Activated CD8-positive, alpha-beta memory T cell treated with anti-CD3 and anti-CD28 coated beads for 36 hours (primary cell): ENCODE measurements at regions not wholly inside any gene's neighbourhood (a gene's known extent, or its start where the extent isn't known, plus 50 kb on each side); places are given as distances from the start of the nearest gene placed in this dataset.

ENCODE experiments used
- CTCF ChIA-PET: fragments of 350-600 bp; sonication (Branson Sonifier 250); formaldehyde crosslinking; loops from one replicate; lab custom pipeline; 2021; ENCODE audit warnings: antibody characterized with exemption; lab: Charles Lee
- POLR2A ChIA-PET: fragments of 350-600 bp; sonication (Branson Sonifier 250); formaldehyde crosslinking; loops from one replicate; lab custom pipeline; 2021; ENCODE audit warnings: antibody characterized with exemption; lab: Charles Lee

DNA sequence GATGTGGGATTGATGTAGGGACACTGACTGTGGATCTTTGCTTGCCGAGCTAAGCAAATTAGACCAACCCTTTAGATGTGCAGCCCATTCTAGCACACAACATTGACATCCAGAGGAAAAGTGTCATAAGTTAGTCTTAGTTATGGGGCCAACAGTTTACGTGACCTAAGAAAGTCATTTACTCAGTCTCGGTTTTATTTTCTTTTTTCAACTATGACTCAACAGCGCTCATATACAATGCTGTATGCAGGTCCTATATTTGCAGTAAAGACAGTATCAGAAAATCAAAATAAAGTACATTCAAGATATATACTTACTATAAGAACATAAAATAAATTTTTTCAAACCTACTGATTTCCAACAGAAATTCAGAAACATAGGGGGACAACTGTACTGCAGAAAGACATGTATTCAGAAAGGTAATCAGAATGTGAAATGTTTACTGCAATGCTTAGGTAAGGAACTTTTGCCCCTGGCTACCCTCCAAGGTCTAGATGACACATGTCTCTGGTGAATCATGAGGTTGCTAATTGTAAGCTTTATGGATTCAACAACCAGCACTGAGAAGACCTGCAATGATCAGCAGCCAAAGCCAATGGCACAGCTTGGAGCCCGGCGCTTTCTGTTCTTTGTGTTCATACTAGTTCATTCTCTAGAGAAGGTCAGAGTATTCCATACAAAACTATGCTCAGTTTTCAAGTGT lies 317.5 kb upstream of the CNTN6 start:
- ChIA-PET POLR2A (no interaction called here), CTCF (interaction anchor here (0.6 kb wide), 1 partner anchor 1899 kb away, joined by 3 read pairs; no protein-coding TSS in a partner anchor)

DNA sequence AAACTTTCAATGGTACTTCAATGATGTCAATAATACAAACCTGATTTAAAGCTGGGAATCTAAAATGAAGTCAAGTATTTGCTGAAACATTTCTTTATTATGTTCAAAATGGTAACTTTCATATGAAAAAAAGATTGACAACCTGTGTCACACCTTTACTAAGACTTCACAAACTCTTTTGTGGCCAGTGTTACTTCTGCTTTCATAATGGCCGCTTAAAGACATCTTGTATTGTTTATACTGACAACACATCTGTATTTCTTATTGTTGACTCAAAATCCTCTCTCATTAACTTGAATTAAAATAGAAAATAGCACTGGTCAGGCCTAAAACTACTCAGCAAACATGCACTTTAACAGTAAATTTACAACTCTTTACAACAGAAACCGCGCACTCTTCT lies 312.3 kb upstream of the CNTN6 start:
- ChIA-PET CTCF (no interaction called here), POLR2A (no interaction called here)

DNA sequence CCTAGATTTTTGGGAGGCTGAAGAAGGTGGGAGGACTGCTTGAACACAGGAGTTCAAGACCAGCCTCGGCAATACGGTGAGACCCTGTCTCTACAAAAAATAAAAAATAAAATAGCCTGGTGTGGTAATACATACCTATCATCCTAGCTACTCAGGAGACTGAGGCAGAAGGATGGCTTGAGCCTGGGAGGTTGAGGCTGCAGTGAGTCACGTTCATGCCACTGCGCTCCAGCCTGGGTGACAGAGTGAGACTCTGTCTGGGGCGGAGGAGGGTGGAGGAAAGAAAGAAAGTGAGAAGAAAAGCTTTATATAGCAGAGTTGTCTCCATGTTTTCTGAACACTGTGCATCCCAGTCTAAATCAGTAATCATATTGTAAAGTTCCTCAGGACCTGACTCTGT lies 301.4 kb upstream of the CNTN6 start:
- CTCF ChIA-PET, result no interaction called here
- POLR2A ChIA-PET, result no interaction called here

DNA sequence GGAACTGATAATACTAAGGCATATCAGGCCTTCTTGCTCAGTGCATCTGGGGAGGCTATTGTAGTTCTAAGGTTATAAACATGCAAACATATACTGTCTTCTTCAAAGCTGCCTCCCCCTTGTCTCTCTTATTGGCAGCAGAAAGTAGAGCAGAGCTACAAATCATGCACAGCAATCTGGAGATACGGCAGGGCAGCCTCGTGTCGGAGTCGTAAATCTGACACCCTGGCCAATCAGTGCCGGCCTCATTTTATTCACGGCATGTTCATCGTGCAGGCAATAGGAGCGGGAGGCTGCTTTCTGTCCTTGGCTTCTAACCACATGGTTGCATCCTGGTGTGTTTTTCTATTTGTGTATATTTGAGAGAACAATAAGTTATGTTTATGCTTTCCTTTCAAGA lies 300.2 kb upstream of the CNTN6 start:
- ChIA-PET POLR2A (no interaction called here), CTCF (no interaction called here)

DNA sequence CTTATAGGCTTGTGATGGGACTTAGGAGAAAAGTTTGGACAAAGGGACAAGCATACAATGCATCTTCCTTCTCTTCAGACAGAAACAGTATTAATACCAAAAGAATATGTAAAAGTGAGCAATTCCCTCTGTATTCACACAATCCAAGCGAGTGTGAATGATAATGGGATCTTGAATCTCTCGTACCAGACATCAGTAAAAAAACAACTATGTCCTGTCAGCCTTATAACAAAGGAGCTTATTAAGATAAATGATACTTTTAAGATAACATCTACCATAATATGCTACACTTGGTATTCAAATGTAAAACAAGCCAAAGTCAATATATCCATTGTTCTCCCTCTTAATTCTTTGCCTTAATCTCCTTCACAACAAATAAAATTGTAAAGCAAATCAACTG lies 288.6 kb upstream of the CNTN6 start:
- ChIA-PET POLR2A (no interaction called here), CTCF (no interaction called here)

DNA sequence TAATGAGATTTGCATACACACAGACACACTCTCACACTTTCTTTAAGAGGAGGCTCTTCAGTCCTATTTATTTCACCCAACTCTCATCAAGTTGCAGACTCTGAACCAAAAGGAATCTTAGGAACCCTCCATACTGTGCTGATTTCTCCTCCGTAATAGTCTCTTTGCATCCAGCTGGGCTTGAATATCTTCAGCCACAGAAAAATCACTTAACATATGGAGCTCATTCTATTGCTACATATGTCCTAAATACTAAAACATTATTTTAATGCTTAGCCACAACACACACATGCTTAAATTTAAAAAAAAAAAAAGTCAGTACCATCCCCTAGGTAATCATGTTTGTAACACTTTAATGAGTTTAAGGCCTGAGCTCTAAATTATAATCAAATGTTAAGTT lies 287.5 kb upstream of the CNTN6 start:
- POLR2A ChIA-PET, result no interaction called here
- CTCF ChIA-PET, result no interaction called here

DNA sequence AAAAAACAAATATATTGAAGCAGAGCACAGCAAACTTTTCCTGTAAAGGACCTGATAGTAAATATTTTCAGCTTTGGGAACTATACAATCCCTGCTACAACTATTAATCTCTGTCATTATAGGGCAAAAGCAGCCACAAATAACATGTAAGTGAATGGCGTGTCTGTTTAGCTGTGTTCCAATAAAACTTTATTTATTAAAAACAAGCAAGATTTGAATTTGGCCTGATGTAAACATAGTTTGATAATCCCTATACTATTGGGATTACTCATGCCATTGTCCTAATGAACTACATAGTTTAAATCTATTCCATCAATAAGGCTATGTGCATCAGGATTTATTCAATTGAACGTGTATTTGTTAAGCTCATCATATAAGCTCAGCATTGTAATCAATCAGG lies 286.8 kb upstream of the CNTN6 start:
- ChIA-PET CTCF (no interaction called here), POLR2A (no interaction called here)

DNA sequence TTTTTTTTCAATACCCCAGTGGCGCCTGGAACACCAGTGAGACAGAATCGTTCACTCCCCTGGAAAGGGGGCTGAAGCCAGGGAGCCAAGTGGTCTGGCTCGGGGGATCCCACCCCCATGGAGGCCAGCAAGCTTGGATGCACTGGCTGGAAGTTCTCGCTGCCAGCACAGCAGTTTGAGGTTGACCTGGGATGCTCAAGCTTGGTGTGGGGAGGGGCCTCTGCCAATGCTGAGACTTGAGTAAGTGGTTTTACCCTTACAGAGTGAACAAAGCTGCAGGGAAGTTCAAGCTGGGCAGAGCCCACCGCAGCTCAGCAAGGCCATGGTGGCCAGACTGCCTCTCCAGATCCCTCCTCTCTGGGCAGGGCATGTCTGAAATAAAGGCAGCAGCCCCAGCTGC lies 276.2 kb upstream of the CNTN6 start:
- CTCF ChIA-PET, result no interaction called here
- POLR2A ChIA-PET, result no interaction called here

DNA sequence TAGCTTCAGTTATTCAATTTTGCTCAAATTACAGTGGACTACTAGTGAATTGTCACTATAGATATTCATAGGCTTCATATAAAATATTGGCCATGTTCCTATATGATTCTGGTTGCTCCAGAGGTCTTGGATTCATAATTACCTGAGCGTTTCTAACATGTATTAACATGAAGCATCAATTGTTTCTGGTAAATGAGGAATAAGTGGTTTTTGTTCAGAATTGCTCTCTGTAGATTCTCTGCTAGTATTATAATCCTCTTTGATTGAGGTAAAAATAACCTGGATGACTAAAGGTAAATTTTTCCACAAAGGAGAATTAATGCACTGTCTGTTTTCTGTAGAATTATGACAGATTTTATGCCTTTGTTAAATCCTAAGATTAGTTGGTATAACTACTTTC lies 258.1 kb upstream of the CNTN6 start:
- ChIA-PET POLR2A (no interaction called here), CTCF (no interaction called here)

DNA sequence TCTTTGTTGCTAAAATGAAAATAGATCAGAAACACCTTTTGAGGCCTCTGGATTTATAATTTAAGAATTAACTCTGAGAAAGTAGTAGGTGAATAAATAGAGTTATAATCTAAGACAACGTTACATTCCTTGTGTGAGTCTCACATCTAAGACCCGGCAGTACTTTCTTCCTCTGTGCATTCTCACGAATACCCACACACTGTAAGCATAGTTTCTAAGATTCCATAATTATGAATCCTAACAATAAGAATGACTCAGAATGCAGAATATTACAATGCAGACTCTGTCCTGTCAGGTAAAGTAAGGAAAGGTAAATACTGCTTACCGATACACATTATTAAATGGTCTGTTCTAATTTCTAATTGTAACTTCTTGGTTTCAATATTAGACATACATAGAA lies 257.7 kb upstream of the CNTN6 start:
- CTCF ChIA-PET, result no interaction called here
- POLR2A ChIA-PET, result no interaction called here

DNA sequence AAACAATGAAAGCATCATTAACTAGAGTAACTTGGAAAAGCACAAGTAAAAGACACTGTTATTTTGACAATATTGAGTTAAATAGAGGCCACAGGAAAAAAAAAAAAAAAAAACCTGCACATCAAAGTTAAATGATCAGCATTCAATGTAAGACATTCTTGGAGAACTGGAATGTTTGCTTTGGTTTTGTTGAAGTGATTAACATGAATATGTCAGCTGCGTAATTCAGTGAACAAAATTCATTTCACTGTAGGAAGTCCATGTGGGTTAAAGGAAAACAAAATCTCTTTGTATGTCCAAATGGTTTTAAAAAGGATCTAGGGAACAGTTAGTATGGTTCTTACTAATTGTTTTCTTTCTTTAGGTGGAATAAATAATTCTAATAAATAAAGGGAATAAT lies 252.8 kb upstream of the CNTN6 start:
- CTCF ChIA-PET, result no interaction called here
- POLR2A ChIA-PET, result no interaction called here

DNA sequence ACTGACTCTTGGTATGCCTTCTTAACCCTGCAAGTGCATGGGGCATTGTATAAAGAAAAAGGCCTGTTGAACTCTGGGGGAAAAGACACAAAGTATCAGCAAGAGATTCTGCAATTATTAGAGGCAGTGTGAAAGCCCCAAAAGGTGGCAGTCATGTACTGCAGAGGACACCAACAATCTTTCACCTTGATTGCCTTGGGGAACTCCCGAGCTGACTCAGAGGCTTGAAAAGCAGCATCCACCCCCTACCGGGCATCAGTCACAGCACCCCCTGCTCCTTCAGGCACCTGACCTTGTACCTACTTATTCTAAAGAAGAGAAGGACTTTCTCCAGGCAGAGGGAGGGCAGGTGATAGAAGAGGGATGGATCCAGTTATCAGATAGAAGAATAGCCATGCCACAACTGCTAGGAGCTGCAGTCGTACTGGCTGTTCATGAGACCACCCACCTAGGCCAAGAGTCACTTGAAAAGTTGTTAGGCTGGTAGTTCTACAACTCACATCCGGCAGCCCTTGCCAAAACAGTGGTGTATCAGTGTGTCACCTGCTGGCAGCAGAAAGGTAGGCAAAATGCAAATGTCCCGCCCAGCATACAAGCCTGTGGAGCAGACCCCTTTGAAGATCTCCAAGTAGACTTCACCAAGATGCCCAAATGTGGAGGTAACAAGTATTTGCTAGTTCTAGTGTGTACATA lies 241.6 kb upstream of the CNTN6 start:
- ChIA-PET CTCF (no interaction called here), POLR2A (no interaction called here)

DNA sequence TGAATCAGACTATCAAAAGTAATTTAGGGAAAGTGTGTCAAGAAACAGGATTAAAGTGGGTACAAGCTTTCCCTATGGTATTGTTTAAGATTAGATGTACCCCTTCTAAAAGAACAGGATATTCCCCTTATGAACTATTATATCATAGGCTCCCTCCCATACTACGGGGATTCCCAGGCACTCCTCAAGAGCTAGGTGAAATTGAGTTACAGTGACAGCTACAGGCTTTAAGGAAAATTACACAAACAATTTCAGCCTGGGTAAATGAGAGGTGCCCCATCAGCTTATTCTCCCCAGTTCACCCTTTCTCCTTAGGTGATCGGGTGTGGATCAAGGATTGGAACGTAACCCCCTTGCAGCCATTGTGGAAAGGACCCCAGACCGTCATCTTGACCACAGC lies 240.8 kb upstream of the CNTN6 start:
- POLR2A ChIA-PET, result no interaction called here
- CTCF ChIA-PET, result no interaction called here

DNA sequence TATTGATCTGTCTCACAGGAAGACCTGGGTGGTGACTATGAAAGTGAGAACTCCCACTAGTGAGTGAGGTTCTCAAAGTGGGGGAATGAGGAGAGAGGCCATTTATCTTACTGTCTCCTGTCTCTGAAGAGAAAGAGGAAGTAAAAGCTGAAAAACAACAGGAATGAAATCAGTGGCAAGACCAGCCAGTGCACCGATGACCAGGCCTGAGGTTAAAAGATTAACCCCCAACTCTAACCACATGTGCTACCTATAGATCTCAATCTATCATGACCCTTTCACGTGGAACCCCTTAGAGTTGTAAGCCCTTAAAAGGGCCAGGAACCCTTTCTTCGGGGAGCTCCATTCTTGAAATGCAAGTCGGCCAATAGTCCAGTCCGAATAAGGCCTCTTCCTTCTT lies 239.3 kb upstream of the CNTN6 start:
- POLR2A ChIA-PET, result no interaction called here
- CTCF ChIA-PET, result no interaction called here

DNA sequence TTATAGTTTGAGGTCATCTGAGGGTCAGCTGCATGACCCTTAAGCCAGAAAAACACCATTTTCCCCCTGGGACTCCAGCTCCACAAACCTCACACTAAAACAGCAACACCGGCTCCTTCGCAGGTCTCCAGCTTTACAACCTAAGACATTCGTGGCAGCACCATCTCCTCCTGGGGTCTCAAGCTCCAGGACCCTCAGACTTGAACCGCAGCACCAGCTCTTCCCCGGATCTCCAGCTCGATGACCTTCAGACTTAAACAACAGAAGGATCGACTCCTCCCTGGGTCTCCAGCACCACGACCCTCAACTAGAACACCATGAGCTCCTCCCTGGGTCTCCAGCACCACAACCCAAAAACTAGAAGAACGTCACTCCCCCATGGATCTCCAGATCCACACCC lies 233.7 kb upstream of the CNTN6 start:
- POLR2A ChIA-PET, result no interaction called here
- CTCF ChIA-PET, result no interaction called here

DNA sequence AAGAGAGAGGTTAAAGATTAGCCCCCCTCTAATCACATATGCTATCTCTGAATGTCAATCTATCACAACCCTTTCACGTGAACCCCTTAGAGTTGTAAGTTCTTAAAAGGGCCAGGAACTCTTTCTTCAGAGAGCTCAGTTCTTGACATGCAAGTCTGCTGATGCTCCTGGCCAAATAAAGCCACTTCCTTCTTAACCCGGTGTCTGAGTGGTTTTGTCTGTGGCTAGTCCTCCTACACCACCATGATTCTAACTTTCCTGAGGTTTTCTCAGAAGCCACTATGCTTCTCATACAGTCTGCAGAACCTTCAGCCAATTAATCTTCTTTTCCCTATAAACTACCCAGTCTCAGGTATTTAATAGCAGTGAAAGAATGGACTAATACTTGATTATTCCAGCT lies 231.1 kb upstream of the CNTN6 start:
- CTCF ChIA-PET, result no interaction called here
- POLR2A ChIA-PET, result no interaction called here

DNA sequence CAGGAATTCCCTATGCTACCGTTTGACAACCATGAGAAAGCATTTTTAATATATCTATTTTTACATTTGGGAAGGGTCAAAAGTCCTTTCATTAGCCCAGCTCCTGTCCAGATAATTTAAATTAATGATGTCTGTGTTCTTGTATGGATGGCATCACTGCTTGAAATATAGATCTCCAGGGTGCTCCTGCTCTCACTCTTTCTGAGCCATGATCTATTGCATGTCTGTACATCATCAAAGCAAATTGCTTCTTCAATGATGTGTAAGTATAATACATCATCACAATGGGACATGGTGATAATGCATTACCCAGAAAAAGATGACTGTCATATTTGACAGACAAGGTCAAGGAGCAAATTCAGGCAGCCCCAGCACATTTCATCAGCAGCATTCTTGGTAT lies 223.6 kb upstream of the CNTN6 start:
- POLR2A ChIA-PET, result no interaction called here
- CTCF ChIA-PET, result no interaction called here

DNA sequence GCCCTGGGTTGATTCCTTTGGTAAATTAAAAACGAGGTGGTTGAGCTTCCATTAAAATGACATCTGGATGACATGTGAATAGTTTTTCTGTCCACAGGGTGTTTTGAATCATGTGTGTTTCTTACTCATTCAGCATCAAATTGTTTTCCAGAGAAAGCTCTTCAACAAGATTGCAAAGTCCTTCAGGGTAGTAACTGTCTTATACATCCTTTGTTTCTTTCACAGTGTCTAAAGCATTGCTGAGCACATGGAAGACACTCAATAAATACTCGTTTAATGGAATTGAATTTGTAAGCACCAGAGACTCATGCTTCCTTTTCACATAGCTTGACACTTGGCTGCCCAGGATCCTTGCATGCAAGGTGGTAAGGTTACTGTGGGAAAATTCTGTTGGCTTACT lies 223.1 kb upstream of the CNTN6 start:
- ChIA-PET CTCF (no interaction called here), POLR2A (no interaction called here)

DNA sequence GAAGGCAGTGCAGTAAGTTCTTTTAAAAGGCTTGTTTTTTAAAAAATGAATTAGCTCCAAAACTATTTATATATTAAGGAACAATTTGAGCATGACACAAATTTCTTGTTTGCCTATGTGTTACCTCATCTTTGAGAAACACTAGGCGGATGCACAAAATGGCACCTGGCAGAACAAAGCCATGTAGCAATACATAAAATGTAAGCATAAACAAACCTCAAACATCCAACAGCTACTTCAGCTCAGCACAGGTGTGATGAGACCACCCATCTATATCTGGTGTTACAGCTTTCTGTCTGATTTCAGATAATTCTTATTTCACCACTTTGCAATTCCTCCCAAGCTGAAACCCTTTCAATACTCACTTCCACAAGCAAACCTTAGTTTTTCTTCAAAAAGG lies 221.2 kb upstream of the CNTN6 start:
- ChIA-PET POLR2A (no interaction called here), CTCF (no interaction called here)

DNA sequence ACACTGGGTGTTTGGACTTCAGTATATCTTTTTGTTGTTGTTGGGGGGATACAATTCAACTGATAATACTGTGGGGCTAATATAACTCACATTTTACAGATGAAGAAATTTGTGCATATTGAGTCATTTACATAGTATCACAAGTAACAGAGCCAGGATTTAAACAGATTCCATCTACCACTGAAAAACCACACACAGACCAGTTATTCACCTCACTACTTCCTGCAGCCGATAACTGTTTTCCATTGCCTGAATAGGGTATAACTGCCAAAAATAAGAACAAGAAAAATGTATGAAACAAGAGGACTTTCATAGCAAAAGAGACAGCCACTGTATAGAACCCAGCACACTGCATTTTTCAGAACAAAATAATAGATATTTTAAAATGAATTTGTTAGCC lies 215.8 kb upstream of the CNTN6 start:
- ChIA-PET POLR2A (no interaction called here), CTCF (no interaction called here)

DNA sequence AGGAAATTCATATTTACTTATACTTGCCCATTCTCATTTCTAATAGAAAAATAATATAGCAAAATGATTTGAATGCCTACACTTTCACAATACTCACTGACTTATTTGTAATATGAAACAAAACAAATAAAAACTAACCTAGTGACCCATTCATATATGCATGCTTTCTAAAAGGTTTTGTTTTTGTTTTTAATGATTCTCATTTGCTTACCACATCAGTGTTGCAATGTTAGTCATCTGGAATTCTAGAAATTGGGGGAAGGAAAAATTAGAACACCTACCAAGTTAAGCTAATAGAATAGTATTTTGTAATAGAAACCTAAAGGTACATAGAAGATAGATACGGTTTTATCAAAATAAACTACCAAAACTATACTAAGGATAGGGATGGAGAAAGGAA lies 214.1 kb upstream of the CNTN6 start:
- ChIA-PET CTCF (no interaction called here), POLR2A (no interaction called here)

DNA sequence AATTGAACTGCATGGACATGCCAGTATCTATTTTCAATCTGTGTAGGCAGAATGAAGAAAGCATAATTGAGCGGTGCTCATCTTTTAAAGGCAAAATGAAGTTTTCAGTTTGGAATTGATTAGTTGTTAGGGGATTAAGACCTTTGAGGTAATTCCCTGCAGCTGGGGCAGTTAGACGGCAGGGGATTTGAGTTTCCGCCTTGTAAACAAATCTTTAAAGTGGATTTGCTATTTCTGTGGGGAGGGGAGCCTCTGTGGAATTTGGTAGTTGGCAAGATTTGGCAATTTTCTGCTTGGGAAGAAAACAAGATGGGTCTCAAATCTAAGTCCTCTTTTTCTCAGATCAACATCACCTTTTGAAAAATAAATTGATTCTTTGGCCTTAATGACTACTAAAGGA lies 212.5 kb upstream of the CNTN6 start:
- POLR2A ChIA-PET, result no interaction called here
- CTCF ChIA-PET, result no interaction called here
